ENCODE measurements at regions not wholly inside any gene's neighbourhood (a gene's known extent, or its start where the extent isn't known, plus 50 kb on each side); places are given as distances from the start of the nearest gene placed in this dataset.

DNA sequence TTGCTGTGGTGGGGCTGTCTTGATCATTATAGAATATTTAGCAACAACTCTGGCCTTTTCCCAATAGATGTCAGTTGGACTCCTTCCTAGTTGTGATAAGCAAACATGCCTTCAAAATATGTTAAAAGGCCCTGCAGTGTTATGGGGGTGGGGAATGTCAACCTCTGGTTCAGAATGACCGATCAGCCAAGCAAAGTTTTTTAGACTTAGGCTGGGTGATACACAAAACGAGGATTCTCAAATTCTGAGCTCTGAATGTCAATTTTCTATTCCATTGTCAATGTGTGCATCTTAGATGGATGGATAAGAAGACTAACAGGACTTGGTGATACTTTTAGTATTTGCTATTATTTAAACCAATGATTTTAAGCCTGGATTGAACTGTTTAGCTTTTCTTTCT lies 940.0 kb upstream of the GRIA3 start:
- H3K36me3 ChIP-seq (replicated peaks in 1 of 2; ENCODE audit: control extremely low read depth in 1 of 2, control insufficient read depth in 1 of 2, extremely low read depth in 1 of 2, insufficient read depth in 2 of 2, low read length in 1 of 2) = no peaks in the 10 kb centered on the region
- DNase-seq = no peak
- Mint-ChIP-seq H3K9me3 (ENCODE audit: insufficient read depth) (no peaks in the 10 kb centered on the region), H3K27ac (no peak overlapping the region), H3K4me1 (no peaks in the 10 kb centered on the region), H3K27me3 (no peaks in the 10 kb centered on the region), H3K4me3 (no peak overlapping the region)
- intact Hi-C loops (cut with micrococcal nuclease) = no loop called here
- CTCF ChIA-PET = no interaction called here
- no peaks in the 10 kb centered on the region for H3K79me2 ChIP-seq (ENCODE audit: control insufficient read depth, insufficient read depth, low read length)
- no peaks in the 10 kb centered on the region for H3K4me1 ChIP-seq (ENCODE audit: control insufficient read depth in 2 of 2, insufficient read depth in 2 of 2, low read length in 2 of 2)
- H3K9ac ChIP-seq (ENCODE audit: low read length) = no peak overlapping the region
- no peak overlapping the region for H2AFZ ChIP-seq (ENCODE audit: insufficient read depth, low read depth, low read length, poor library complexity, severe bottlenecking)
- no peaks in the 10 kb centered on the region for H3K9me3 ChIP-seq (ENCODE audit: control extremely low read depth in 1 of 3, control insufficient read depth in 2 of 3, insufficient read depth in 1 of 3, low read length in 2 of 3)
- H3K4me2 ChIP-seq (replicated peaks; ENCODE audit: low read depth, low read length, poor library complexity, severe bottlenecking) = no peak overlapping the region
- no CpG with 5 or more reads among the region's 2 CpGs for WGBS (ENCODE audit: insufficient coverage)
- H3K4me3 ChIP-seq (ENCODE audit: control extremely low read depth in 1 of 5, extremely low read depth in 1 of 5, insufficient read depth in 1 of 5, low read depth in 2 of 5, low read length in 4 of 5) = no peak overlapping the region
- ATAC-seq (ENCODE audit: low read depth) = no peak
- H4K20me1 ChIP-seq (ENCODE audit: control insufficient read depth, insufficient read depth, low read length, poor library complexity, severe bottlenecking) = no peaks in the 10 kb centered on the region
- no peak overlapping the region for H3K27ac ChIP-seq (ENCODE audit: low read length in 2 of 2)
- POLR2A ChIA-PET = no interaction called here
- TF ChIP-seq EZH2 (IDR thresholded peaks at IDR 0.05; ENCODE audit: borderline replicate concordance, insufficient read depth, low read depth, low read length, poor library complexity, severe bottlenecking) = no peak
- no peak for TF ChIP-seq CTCF (IDR thresholded peaks at IDR 0.05)
- H3K27me3 ChIP-seq (replicated peaks in 1 of 4; ENCODE audit: control extremely low read depth in 1 of 4, control insufficient read depth in 3 of 4, insufficient read depth in 4 of 4, low read length in 3 of 4) = no peaks in the 10 kb centered on the region

DNA sequence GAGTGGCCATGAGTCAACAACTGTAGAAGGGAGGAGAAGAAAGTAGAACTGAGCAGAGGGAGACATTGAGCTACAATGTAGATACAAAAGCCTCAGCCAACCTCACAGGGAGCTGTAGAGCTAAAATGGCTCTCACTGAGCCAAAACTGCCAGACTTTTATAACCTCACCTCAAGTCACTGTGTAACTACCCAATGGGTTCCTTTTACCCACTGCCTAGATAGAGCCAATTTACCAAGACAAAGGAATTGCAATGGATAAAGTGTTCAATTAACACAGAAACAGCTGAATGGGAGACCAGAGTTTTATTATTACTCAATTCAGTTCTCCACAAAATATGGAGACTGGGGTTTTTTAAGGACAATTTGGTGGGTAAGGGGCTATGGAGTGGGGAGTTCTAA lies 938.9 kb upstream of the GRIA3 start:
- Histone ChIP-seq H3K79me2 (ENCODE audit: control insufficient read depth, insufficient read depth, low read length) (no peaks in the 10 kb centered on the region), H3K4me3 (ENCODE audit: control extremely low read depth in 1 of 5, extremely low read depth in 1 of 5, insufficient read depth in 1 of 5, low read depth in 2 of 5, low read length in 4 of 5) (no peak overlapping the region), H3K9me3 (ENCODE audit: control extremely low read depth in 1 of 3, control insufficient read depth in 2 of 3, insufficient read depth in 1 of 3, low read length in 2 of 3) (no peaks in the 10 kb centered on the region), H3K9ac (ENCODE audit: low read length) (no peak overlapping the region), H3K27ac (ENCODE audit: low read length in 2 of 2) (no peak overlapping the region), H3K4me1 (ENCODE audit: control insufficient read depth in 2 of 2, insufficient read depth in 2 of 2, low read length in 2 of 2) (no peaks in the 10 kb centered on the region), H3K4me2 (replicated peaks; ENCODE audit: low read depth, low read length, poor library complexity, severe bottlenecking) (no peak overlapping the region), H3K36me3 (replicated peaks in 1 of 2; ENCODE audit: control extremely low read depth in 1 of 2, control insufficient read depth in 1 of 2, extremely low read depth in 1 of 2, insufficient read depth in 2 of 2, low read length in 1 of 2) (no peaks in the 10 kb centered on the region), H2AFZ (ENCODE audit: insufficient read depth, low read depth, low read length, poor library complexity, severe bottlenecking) (no peak overlapping the region), H4K20me1 (ENCODE audit: control insufficient read depth, insufficient read depth, low read length, poor library complexity, severe bottlenecking) (no peaks in the 10 kb centered on the region), H3K27me3 (replicated peaks in 1 of 4; ENCODE audit: control extremely low read depth in 1 of 4, control insufficient read depth in 3 of 4, insufficient read depth in 4 of 4, low read length in 3 of 4) (no peaks in the 10 kb centered on the region)
- Mint-ChIP-seq H3K4me1 (no peaks in the 10 kb centered on the region), H3K9me3 (ENCODE audit: insufficient read depth) (no peaks in the 10 kb centered on the region), H3K4me3 (no peak overlapping the region), H3K27me3 (no peaks in the 10 kb centered on the region), H3K27ac (no peak overlapping the region)
- no peak for TF ChIP-seq EZH2 (IDR thresholded peaks at IDR 0.05; ENCODE audit: borderline replicate concordance, insufficient read depth, low read depth, low read length, poor library complexity, severe bottlenecking)
- TF ChIP-seq CTCF (IDR thresholded peaks at IDR 0.05) = no peak
- CTCF ChIA-PET = no interaction called here
- ATAC-seq (ENCODE audit: low read depth) = no peak
- DNase-seq = no peak
- POLR2A ChIA-PET = no interaction called here
- intact Hi-C loops (cut with micrococcal nuclease) = no loop called here

All from B cell (primary cell).